HG03139 (cell line): ENCODE measurements at regions not wholly inside any gene's neighbourhood (a gene's known extent, or its start where the extent isn't known, plus 50 kb on each side); places are given as distances from the start of the nearest gene placed in this dataset.
"Not testable (repeated sequence)": the region's sequence is repeated elsewhere in the genome, so short reads cannot be mapped to it uniquely, and the experiment has no call there.

Source experiments
- ATAC-seq: cut with Tn5 transposase; IDR thresholded peaks from one replicate; pipeline ENCODE4 v1.9.1; 2021; ENCODE audit not compliant: unreplicated experiment

- no peak for ATAC-seq
Measured at GRCh38 chr3:139269984-139270383, 73.8 kb upstream of the MRPS22 start.

- not testable (repeated sequence) for ATAC-seq
Measured at GRCh38 chr3:139270652-139271051, 73.2 kb upstream of the MRPS22 start.

- no peak for ATAC-seq
Measured at GRCh38 chr3:139280027-139280671, 63.7 kb upstream of the MRPS22 start.

- no peak for ATAC-seq
Measured at GRCh38 chr3:139281096-139281495, 62.7 kb upstream of the MRPS22 start.

GRCh38 chr3:139281522-139282196 lies 62.2 kb upstream of the MRPS22 start:
- ATAC-seq, result no peak

GRCh38 chr3:139283301-139283700 lies 60.5 kb upstream of the MRPS22 start:
- ATAC-seq, result no peak

- ATAC-seq, result no peak
Measured at GRCh38 chr3:139284221-139284620, 59.6 kb upstream of the MRPS22 start.

GRCh38 chr3:139285691-139286090 lies 58.1 kb upstream of the MRPS22 start:
- ATAC-seq, result no peak

GRCh38 chr3:139286241-139286640 lies 57.6 kb upstream of the MRPS22 start:
- no peak for ATAC-seq

- no peak for ATAC-seq
Measured at GRCh38 chr3:139286825-139287224, 57.0 kb upstream of the MRPS22 start.

- ATAC-seq, result no peak
Measured at GRCh38 chr3:139287557-139287956, 56.3 kb upstream of the MRPS22 start.

GRCh38 chr3:139288266-139288821 lies 55.5 kb upstream of the MRPS22 start:
- ATAC-seq, result no peak

GRCh38 chr3:139289860-139290524 lies 53.8 kb upstream of the MRPS22 start:
- ATAC-seq, result no peak

GRCh38 chr3:139291276-139292051 lies 52.4 kb upstream of the MRPS22 start:
- no peak for ATAC-seq

GRCh38 chr3:139292192-139292591 lies 51.6 kb upstream of the MRPS22 start:
- ATAC-seq, result no peak

GRCh38 chr3:139292711-139293664 lies 50.8 kb upstream of the MRPS22 start:
- no peak for ATAC-seq

- ATAC-seq, result no peak
Measured at GRCh38 chr3:139293665-139294023, 50.2 kb upstream of the MRPS22 start.
